ENCODE measurements at regions not wholly inside any gene's neighbourhood (a gene's known extent, or its start where the extent isn't known, plus 50 kb on each side); places are given as distances from the start of the nearest gene placed in this dataset.
A peak's percentile ranks its signal among the peaks of the same experiment; 100 is the strongest.

GRCh38 chr16:13492046-13492445 lies 427.9 kb upstream of the ERCC4 start:
- no peak overlapping the region for H2AFZ ChIP-seq (ENCODE audit: low read depth)
- TF ChIP-seq, protein P1, sequence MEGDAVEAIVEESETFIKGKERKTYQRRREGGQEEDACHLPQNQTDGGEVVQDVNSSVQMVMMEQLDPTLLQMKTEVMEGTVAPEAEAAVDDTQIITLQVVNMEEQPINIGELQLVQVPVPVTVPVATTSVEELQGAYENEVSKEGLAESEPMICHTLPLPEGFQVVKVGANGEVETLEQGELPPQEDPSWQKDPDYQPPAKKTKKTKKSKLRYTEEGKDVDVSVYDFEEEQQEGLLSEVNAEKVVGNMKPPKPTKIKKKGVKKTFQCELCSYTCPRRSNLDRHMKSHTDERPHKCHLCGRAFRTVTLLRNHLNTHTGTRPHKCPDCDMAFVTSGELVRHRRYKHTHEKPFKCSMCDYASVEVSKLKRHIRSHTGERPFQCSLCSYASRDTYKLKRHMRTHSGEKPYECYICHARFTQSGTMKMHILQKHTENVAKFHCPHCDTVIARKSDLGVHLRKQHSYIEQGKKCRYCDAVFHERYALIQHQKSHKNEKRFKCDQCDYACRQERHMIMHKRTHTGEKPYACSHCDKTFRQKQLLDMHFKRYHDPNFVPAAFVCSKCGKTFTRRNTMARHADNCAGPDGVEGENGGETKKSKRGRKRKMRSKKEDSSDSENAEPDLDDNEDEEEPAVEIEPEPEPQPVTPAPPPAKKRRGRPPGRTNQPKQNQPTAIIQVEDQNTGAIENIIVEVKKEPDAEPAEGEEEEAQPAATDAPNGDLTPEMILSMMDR (conservative IDR thresholded peaks at IDR 0.05; ENCODE audit: low read depth, low read length), result no peak
- H3K36me3 ChIP-seq (ENCODE audit: insufficient read depth), result no peaks in the 10 kb centered on the region
- no peak overlapping the region for H3K9ac ChIP-seq
- no peaks in the 10 kb centered on the region for H3K4me1 ChIP-seq (ENCODE audit: low read depth, poor library complexity, severe bottlenecking)
- no peaks in the 10 kb centered on the region for H3K79me2 ChIP-seq (ENCODE audit: insufficient read depth, low read depth)
- H3K27me3 ChIP-seq (ENCODE audit: insufficient read depth, low read depth), result no peaks in the 10 kb centered on the region
- H3K4me2 ChIP-seq, result no peak overlapping the region
- no peaks in the 10 kb centered on the region for H4K20me1 ChIP-seq (ENCODE audit: insufficient read depth)
- H3K4me3 ChIP-seq (IDR thresholded peaks at IDR 0.05; ENCODE audit: insufficient read depth, low read depth, low read length), result no peak overlapping the region
- no peak overlapping the region for H3K27ac ChIP-seq

DNA sequence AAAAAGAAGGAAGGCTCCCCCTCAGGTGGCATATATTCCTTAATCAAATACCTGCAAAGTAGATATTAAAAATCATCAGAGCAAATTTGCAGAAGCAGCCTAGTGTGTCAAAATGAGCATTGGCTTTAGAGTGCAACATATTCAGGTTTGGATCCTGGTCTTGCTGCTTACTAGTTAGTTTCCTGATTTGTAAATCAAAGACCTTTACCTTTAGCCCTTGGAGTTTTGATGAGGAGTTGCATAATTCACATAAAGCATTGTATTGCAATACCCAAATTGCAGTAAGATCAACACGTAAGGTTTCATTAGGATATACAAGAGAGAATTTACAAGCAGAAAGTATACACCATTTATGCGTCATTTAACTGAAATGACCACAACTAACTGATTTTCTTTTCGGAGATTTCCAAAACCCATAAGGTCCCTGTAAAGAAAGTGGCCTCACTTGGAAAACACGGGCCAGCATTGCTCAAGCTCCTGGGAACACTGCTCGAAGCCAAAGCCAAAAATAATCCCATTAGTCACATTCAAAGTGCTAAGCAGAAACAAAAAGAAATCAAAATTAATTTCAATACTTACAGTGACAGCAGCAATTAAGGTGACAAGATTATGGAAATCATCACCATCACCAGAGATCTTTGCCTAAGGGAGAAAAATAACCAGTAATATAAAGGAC lies 415.9 kb upstream of the ERCC4 start:
- Histone ChIP-seq H3K36me3 (ENCODE audit: insufficient read depth) (no peaks in the 10 kb centered on the region), H3K27ac (no peak overlapping the region)

GRCh38 chr16:13507530-13507929 lies 412.4 kb upstream of the ERCC4 start:
- Histone ChIP-seq H4K20me1 (ENCODE audit: insufficient read depth) (no peaks in the 10 kb centered on the region), H3K36me3 (ENCODE audit: insufficient read depth) (no peaks in the 10 kb centered on the region), H3K27me3 (ENCODE audit: insufficient read depth, low read depth) (no peaks in the 10 kb centered on the region), H3K4me2 (no peak overlapping the region), H3K27ac (no peak overlapping the region), H3K4me1 (ENCODE audit: low read depth, poor library complexity, severe bottlenecking) (no peaks in the 10 kb centered on the region), H3K4me3 (IDR thresholded peaks at IDR 0.05; ENCODE audit: insufficient read depth, low read depth, low read length) (no peak overlapping the region), H3K9ac (no peak overlapping the region), H2AFZ (ENCODE audit: low read depth) (no peak overlapping the region), H3K79me2 (ENCODE audit: insufficient read depth, low read depth) (no peaks in the 10 kb centered on the region)
- TF ChIP-seq, protein P1 (conservative IDR thresholded peaks at IDR 0.05; ENCODE audit: low read depth, low read length), result no peak

More for the DNA sequence above, 415.9 kb upstream of the ERCC4 start:
- TF ChIP-seq, protein P1 (conservative IDR thresholded peaks at IDR 0.05; ENCODE audit: low read depth, low read length), result no peak
- no peak overlapping the region for H3K4me2 ChIP-seq
- no peaks in the 10 kb centered on the region for H3K27me3 ChIP-seq (ENCODE audit: insufficient read depth, low read depth)
- H3K9ac ChIP-seq, result no peak overlapping the region
- no peaks in the 10 kb centered on the region for H3K4me1 ChIP-seq (ENCODE audit: low read depth, poor library complexity, severe bottlenecking)
- no peak overlapping the region for H2AFZ ChIP-seq (ENCODE audit: low read depth)
- H4K20me1 ChIP-seq (ENCODE audit: insufficient read depth), result no peaks in the 10 kb centered on the region
- no peak overlapping the region for H3K4me3 ChIP-seq (IDR thresholded peaks at IDR 0.05; ENCODE audit: insufficient read depth, low read depth, low read length)
- H3K79me2 ChIP-seq (ENCODE audit: insufficient read depth, low read depth), result no peaks in the 10 kb centered on the region

GRCh38 chr16:13510425-13511151 lies 409.4 kb upstream of the ERCC4 start:
- Histone ChIP-seq H3K27ac (no peak overlapping the region), H3K4me1 (ENCODE audit: low read depth, poor library complexity, severe bottlenecking) (no peaks in the 10 kb centered on the region), H3K79me2 (ENCODE audit: insufficient read depth, low read depth) (no peaks in the 10 kb centered on the region), H3K36me3 (ENCODE audit: insufficient read depth) (no peaks in the 10 kb centered on the region), H3K9ac (no peak overlapping the region), H2AFZ (ENCODE audit: low read depth) (no peak overlapping the region), H3K4me2 (no peak overlapping the region), H3K27me3 (ENCODE audit: insufficient read depth, low read depth) (no peaks in the 10 kb centered on the region), H4K20me1 (ENCODE audit: insufficient read depth) (no peaks in the 10 kb centered on the region), H3K4me3 (IDR thresholded peaks at IDR 0.05; ENCODE audit: insufficient read depth, low read depth, low read length) (no peak overlapping the region)
- TF ChIP-seq, protein P1 (conservative IDR thresholded peaks at IDR 0.05; ENCODE audit: low read depth, low read length), result peak; percentile 47; the same call in 1 of the 2 replicates

Data from KMS-11 (cell line).